HG03280 (cell line): ENCODE measurements at regions not wholly inside any gene's neighbourhood (a gene's known extent, or its start where the extent isn't known, plus 50 kb on each side); places are given as distances from the start of the nearest gene placed in this dataset.
"Not testable (repeated sequence)": the region's sequence is repeated elsewhere in the genome, so short reads cannot be mapped to it uniquely, and the experiment has no call there.

Experiments
- ATAC-seq: cut with Tn5 transposase; IDR thresholded peaks from one replicate; pipeline ENCODE4 v1.9.1; 2021; ENCODE audit warnings: mild to moderate bottlenecking, moderate library complexity; ENCODE audit not compliant: unreplicated experiment

DNA sequence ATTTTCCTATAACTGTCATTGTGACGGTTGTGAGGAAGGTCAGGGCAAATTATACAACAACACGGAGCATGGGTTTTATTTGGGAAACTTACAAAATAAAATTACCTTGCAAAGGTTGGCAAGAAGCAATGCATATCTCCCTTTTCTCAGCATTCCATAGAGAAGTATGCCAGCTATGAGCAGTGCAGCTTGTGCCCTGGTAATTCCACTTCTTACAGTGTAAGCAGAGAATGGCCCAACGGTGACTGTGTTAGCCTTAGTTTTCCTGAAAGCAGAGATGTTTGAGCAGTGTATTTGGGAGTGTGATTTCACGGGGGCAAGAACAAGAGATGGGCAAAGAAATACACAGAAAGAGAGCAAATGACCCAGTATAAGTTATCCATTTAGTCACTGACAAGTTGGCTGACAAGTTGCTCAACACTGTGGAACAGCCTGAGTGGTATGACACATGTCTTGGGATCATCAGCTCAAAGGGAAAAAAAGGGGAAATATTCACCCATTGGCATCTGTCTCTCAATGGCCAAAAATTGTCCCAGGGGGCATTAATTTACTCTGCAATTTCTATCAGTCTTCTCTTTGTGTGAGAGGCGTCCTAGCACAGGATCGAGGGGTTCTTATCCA, 210.9 kb upstream of the NRIP1 start:
- no peak for ATAC-seq

DNA sequence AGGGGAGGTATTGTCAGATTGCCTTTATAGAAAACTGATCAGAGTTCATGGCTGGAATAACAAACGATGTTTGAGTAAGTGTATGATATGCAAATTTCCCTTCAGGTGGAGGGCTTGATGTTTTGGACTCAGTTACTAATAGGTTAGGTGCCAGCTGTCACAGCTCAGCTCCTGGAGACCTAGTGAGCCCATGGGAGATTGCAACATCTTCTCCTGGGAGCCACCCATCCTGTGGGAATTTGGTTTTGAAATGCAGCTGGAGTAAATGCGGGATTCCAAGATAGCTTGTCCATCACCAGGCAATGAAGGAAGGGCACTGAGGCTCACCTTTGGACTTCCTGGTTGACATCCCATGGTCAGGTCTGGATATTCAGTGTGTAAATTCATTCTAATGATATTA, 211.4 kb upstream of the NRIP1 start:
- ATAC-seq, result no peak

DNA sequence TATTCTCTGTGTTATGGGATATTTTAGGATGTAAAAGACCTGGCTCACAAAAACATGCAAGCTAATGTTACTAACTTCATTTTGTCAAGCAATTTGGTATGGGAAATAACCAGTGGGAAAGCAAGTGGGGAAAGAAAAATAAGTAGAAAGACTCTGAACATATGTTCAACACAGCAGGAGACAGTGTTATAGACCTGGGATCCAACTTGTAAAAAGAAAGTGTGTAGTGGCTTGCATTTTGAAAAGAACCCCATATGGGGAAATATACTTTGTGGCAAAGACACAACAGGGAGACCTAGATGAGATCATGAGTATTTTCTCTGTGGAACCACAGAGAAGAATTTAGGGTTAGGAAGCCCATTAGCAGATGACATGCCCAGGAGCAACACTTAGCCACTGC, 212.7 kb upstream of the NRIP1 start:
- no peak for ATAC-seq

DNA sequence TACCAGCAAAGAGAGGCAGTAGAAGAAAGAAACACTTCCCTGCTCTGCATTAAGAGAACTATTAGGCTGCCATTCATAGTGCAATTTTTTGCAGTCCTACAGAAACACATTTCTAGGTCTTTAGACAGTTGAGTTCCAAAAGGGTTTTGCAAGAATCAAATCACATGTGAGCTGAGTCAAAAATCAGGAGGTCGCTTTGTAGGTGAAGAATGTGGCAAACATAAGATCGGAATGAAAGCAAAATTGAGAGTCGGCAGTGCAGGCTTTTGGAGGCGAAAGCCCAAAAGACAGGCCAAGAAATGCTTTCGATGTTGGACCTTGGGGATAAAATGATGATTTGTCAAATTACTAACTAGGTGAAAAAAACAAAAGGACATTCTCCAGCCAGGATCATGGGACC, 213.5 kb upstream of the NRIP1 start:
- no peak for ATAC-seq

DNA sequence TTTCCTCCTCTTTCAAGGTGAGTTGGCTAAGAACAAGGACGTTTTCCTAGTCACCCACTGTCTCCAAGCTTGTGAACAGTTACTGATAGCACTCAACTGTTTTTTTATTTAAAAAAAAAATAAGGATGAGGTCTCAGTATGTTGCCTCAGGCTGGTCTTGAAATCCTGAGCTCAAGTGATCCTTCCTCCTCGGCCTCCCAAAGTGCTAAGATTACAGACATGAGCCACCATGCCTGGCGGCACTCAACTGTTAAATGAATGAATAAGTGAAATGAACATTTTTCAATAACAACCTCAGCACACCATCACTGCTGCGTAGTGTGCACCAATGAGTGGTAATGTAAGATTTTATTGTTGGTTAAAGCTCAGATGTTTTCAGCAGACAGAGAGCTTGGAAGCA, 214.1 kb upstream of the NRIP1 start:
- no peak for ATAC-seq

DNA sequence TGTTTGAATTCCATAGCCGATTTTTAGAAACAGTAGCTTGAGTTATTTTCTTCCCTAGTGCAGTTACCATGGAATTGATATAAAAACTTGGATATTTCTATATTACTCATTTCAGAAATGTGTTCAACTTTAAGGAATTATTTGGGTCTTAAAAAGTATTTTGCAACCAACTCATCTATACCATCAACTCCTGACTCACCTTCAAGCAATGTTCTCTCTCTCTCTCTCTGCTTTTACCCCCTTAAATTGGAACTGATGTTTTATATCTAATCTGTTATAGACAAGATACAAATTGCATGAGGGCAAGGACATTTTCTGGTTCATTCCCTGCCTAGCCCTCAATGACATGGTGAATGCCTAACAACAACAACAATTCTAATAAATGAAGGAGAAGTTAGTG, 214.7 kb upstream of the NRIP1 start:
- no peak for ATAC-seq

DNA sequence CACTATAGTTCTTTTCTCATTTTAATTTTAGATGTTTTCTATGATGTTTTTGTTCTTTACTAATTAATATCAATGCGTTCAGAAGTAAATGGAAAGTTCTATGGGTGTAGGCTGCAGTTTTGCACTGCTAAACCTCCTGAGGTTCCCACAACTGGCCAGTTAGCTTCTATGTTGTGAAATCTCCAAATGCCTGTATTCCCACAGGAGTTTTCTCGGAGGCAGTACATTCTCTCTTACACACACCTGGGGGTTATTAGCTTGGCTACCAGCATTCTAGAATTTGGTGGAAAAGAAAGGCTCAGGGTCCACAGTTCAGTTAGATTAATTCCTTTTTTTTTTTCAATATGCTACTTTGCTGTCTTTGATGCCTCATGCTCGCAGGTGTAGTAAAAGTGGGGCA, 216.9 kb upstream of the NRIP1 start:
- ATAC-seq, result no peak

DNA sequence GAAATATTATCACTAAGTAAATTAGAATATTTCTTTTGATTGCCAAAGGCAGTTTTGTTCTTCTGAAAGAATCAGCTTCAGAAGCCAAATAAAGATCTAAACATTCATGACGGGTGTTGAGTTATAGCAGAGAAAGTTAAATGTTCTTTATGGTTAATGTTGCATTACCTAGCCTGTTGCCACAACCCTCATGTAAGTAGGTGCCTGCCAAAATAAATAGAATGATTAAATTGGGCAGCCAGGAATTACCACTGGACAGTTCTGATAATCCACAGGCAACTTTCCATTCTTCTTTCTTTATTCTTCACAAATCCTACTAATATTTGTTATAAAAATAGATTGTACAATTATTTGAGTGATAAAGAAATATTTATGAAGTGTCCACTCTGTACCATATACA, 217.9 kb upstream of the NRIP1 start:
- no peak for ATAC-seq

DNA sequence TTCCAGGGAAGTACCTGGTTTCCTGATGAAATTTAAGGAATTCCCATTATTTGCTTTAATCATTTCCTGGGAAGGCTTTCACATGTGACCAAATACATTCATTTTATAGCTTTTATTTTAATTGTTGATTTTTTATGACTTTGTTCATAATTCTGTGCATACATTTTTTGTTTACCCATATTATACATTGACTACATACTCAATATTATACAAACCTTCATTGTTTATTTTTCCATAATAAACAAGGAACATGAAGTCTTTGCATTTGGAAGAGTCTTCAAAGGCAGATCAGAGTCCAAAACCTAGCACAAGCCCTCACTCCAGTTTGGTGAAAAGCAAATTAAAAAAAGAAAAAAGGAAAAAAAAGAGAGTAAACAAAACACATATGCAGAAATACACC, 218.3 kb upstream of the NRIP1 start:
- no peak for ATAC-seq

DNA sequence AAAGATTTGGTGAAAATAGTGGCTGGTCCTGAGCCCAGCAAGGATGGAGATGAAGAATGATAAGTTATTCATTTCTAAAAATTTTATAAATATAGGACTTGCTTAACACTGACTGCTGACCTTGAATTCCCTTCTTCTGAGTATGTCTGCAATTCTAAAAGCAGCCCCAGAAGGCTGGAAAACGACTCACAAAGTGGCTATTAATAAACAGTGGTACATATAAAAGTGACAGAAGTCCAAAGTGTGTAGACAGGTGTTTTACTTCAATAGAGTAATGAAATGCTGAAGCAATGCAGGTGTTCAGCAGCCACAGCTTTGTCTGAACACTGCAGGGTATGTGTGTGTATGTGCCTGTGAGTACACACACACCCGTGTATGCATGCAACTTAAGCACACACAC, 219.0 kb upstream of the NRIP1 start:
- no peak for ATAC-seq

DNA sequence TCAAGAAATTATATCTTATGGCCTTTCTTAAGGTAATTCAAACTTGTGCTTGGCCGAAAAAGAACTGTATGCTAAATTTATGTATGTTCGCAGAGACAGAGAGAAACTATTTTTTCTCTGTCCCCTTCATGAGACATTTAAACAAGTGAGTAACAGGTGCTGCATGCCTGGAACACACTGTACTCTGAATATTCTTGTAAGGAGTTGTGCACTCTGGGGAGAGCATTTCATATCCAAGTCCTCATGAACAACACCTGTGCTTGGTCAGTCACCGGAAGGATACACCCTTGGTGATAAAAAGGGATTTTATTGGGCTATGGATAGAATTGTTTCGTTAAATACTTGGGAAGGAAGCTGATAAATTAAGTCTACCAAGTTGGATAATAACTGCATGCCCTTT, 220.8 kb upstream of the NRIP1 start:
- ATAC-seq, result no peak

DNA sequence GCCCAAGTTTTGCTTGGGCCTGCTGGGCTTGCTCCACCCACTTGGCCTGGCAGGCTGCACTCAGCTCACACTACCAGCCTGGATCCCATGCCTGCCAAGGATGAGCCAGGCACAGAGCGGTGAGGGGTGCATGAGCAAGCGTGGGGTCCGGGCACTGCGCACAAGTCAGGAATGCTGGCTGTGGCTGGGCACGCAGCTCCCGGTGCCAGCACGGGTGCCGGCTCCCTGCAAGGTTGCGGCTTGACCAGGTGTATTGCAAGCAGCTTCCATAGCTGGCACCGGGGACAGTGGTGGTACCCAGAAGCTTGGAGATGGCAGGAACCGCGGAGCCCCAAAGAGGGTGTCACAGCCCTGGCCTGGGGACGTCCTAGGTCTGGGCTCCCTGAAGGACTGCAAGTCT, 224.4 kb upstream of the NRIP1 start:
- ATAC-seq, result no peak

DNA sequence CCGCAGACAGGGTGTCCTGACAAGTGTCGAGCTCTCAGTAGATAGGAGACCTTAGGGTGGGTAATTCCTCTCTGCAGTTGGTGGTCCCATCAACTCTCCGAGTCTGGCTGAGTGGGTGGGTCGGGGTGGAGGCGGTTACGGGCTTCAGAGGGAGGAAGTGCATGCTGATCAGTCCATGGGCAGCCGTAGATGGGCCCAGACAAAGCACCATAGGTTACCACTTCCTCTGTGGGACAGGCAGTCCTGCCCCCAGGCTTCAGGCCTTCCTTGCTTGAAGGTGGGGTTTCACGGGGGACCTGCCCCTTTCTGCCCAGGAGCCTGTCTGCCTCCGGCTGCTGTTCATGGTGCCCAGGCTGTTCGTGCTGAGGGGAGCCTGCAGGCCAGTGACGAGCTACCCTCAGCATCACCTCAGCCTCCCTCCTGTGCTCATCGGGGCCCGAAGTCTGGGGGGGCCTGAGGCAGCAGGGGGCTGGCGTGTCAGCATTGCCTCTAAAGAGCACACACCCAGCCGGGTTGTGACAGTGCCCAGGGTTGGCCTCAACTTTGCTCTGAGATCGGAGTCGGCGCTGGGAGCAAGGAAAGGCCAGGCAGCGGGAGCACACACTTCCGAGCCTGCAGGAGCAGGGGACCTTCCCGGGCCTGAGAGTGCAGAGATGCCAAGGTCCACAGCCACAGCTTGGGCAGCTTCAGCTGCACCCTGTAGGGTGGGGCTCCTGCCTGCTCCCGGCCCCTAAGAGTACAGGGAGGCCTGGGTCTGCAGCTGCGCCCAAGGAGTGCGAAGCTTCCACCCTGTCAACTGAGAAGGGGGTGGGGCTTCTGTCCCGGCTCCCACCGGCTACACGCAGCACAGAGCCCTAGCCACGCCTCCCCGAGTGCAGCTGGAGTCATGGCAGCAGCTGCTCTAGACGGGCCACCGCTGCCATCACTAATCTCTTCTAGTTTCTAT, 225.4 kb upstream of the NRIP1 start:
- no peak for ATAC-seq

DNA sequence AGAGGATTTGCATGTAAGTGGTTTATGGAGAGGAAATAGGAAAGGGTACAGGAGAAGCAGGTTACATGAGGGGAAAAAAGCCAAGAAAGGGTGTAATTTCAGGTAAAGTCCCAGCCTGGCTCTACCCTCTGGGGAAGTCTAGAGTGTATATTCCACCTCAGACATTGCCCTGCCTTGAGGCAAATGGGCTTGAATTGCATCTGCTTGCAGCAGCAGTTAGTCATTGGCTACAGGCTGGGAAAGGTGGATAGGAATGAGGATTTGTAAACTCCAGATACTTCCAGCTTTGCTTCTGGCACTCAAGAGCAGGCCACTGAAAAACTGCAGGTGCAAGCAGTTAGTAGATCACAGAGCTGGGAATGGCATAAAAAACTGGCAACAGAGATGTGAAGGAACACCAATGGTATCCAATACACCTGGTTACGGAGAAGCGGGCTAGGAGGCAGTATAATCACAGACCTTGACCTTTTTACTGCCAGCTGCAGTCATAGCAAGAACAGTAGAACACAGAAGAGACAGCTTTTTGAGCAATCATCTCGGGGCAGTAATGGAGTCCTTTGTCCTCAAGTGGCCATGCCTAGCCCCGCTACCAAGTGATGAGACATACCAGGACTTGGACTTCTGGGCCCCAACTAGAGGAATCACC, 226.9 kb upstream of the NRIP1 start:
- no peak for ATAC-seq

DNA sequence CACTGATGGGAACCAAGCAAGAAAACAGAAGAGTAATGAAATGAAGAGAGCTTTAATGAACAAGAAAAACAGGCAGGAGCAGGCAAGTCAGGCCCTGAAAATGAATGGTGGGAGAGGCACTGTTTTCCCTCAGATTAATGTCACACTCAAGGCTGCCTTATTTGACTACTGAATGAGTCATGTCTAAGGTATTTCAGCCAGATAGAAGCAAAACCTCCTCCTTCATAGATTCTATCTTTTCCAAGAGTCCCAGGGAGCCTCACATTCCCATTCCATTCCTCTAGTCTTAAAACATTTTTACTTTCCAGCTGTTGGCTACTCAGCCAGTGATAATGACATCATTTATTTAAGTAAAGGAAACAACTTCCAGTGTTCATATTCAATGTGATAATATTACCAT, 228.4 kb upstream of the NRIP1 start:
- ATAC-seq, result no peak

DNA sequence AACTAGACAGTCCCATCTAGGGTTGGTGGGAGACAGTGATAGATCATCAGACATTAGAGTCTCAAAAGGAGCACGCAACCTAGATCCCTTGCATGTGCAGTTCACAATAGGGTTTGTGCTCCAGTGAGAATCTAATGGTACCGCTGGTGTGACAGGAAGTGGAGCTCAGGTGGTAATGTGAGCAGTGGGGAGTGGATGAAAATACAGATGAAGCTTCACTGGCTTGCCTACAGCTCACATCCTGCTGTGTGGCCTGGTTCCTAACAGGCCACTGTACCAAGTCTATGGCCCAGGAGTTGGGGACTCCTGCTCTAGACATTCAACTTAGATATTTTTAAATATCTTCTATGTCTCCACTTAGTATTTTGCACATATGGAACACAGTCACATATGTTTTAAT, 231.1 kb upstream of the NRIP1 start:
- ATAC-seq, result no peak

DNA sequence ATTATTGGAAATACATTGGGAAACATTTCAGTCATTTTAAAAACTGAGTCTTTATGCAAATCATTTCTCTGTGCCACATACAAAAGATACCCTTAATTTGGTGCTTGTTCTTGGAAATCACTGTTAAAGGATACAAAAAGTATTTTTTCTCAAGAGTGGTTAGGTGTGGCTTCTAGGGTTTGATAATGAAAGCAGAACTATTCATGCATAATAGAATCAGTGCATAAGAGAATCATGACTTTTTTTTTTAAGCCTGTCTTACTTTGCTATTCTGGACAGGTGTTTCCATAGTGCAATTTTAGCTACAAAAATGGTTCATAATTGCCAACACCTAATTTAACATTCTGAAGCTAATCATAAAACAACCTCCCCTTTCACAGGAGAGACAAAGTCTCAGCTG, 233.0 kb upstream of the NRIP1 start:
- no peak for ATAC-seq

DNA sequence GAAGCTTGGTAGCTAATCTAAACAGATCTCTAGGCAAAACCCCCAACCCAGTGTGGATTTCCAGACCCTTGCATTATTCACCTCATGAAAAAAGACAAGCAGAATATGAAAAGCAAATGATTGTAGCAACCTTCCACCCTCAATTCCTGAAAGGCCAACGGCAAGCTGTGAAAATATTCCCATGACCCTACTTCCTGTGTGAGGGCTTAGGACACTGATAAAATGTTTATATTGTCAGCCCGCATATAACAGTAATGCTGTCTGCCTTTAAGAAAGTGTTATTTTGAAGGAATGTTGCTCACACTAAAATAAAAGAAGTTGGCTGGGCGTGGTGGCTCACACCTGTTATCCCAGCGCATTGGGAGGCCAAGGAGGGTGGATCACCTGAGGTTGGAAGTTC, 233.5 kb upstream of the NRIP1 start:
- ATAC-seq, result no peak

DNA sequence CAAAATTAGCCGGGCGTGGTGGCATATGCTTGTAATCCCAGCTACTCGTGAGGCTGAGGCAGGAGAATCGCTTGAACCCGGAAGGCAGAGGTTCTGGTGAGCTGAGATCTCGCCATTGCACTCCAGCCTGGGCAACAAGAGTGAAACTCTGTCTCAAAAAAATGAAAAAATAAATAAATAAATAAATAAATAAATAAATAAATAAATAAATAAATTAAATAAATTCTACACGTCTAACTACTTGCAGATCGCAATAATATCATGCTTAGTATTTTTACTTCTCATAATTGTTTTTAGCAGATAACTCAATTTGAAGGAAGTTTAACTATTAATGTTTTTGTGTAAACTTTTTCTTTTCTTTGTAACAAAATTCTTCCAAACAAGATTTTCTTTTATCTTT, 234.0 kb upstream of the NRIP1 start:
- ATAC-seq, result not testable (repeated sequence)

DNA sequence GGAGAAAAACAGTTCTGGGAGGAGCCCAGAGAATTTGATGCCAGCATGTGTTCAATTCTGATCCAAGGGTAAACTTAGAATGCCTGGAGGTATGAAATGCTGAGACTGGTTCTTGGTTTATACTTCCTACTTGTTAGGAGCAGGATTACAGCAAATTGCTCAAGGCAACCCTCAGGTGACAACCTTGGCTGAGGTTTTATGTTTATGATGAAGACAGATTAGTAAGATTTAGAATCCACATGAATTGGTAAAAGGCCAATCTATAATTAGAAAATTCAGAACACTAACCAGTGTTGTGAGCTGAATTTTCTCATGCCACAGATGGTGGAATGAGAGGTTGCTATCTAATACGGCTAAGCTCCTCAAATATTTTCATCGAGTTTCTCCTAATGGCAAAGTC, 235.3 kb upstream of the NRIP1 start:
- no peak for ATAC-seq

DNA sequence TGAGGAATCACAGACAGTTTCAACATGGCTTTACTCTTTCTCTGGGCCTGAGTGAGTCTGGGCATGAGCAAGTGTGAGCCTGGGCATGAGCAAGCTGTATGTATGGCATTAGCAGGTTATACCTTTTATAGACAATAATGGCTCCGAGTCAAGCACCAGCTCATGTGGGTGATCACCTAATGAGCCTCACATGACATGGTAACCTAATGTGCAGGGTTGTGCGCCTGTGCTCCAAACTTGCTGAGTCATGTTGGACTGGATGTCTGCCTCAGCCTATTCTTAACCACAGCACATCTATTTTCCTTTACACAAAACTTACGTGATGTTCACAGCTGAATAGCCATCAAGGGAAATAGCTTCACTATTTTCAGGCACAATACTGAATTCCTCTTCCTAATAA, 236.2 kb upstream of the NRIP1 start:
- no peak for ATAC-seq

DNA sequence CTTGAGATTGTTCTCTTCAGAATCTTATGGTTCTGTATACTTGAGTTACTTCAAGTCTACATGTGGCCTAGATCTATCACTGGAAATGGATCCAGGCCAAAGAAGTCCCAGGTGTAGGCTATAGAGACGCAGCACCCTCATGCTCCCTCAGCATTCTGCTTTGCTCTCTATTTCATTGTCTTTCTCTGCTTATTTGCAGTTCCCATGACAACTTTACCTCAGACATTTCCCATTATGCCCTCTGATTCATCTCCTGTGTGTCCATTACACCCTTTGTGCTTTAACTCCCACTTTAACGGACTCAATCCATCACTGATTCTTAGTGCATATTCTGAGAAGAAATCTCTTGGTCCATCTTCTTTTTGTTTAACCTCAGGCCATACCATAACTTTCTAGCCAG, 236.9 kb upstream of the NRIP1 start:
- no peak for ATAC-seq
